PFSK-1 (cell line): ENCODE measurements at regions not wholly inside any gene's neighbourhood (a gene's known extent, or its start where the extent isn't known, plus 50 kb on each side); places are given as distances from the start of the nearest gene placed in this dataset.

Experiments
- FOXP2 ChIP-seq: optimal IDR thresholded peaks from 2 replicates; pipeline ENCODE3; 2011; ENCODE audit warnings: borderline replicate concordance, control low read depth, inconsistent platforms; ENCODE audit not compliant: insufficient read depth; ENCODE audit errors: extremely low read length, extremely low read depth
- POLR2AphosphoS5 ChIP-seq: IDR thresholded peaks from 2 replicates; pipeline ENCODE4 v1.6.1; 2012; ENCODE audit warnings: low read depth, mild to moderate bottlenecking, control low read depth, low read length, moderate library complexity
- REST ChIP-seq, 2 experiments: IDR thresholded peaks; 2 replicates each; pipeline versions ENCODE4 v1.6.1 to v1.8.0; 2011 to 2012; ENCODE audit warnings: low read depth in 2 of 2, low read length in 2 of 2, control low read depth in 1 of 2, inconsistent platforms in 1 of 2, mild to moderate bottlenecking in 1 of 2, moderate library complexity in 1 of 2; ENCODE audit not compliant: insufficient read depth in 1 of 2
- SIN3A ChIP-seq: IDR thresholded peaks from 2 replicates; pipeline ENCODE4 v1.6.1; 2012; ENCODE audit warnings: mild to moderate bottlenecking, low read length, moderate library complexity, borderline replicate concordance; ENCODE audit not compliant: insufficient read depth
- TAF1 ChIP-seq: IDR thresholded peaks from 2 replicates; pipeline ENCODE4 v1.6.1; 2012; ENCODE audit warnings: low read length, control low read depth, borderline replicate concordance; ENCODE audit not compliant: insufficient read depth

DNA sequence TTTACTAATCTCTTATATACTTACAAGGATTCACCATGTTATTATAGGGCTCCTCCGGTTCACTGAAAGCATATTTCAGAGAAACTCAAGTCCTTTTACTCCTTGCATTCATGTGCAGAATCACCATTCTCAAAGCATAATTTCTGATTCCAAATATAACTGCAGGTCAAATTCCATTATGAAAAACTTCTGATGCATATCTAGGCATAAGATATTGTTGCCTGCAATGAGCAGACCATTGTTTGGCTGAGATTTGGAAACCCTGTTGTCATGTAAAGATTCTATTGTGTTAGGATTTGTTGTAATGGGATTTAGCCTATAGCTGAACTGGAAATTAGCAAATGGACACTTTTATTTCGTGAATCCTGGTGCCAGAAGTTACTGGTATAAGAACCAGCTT is 69.5 kb upstream of the PRICKLE2 start:
- no peak for TF ChIP-seq SIN3A
- TF ChIP-seq TAF1 = no peak
- TF ChIP-seq FOXP2 = no peak
- TF ChIP-seq REST (IDR thresholded peaks at IDR 0.05; ENCODE audit: insufficient read depth in 1 of 2, low read depth in 2 of 2, low read length in 2 of 2) = no peak
- TF ChIP-seq POLR2AphosphoS5 = no peak

DNA sequence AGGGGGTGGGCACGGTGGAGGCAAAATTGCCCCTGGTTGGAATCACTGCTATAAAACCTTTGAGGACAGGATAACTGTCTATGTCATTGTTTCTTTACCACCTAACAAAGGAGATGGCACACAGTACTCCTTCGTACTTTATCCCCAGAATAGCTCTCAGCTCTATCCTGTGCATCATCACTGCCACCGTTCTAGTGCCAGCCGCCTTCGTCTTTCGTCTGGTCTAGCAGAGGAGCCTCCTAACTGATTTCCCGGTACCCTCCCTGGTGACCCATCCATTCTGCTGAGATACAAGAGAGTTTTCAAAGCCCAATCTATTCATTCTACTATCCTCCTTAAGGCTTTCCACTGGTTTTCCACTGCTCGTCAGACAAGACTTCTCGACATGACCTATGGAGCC is 67.9 kb upstream of the PRICKLE2 start:
- TF ChIP-seq SIN3A (no peak), POLR2AphosphoS5 (no peak), REST (IDR thresholded peaks at IDR 0.05; ENCODE audit: insufficient read depth in 1 of 2, low read depth in 2 of 2, low read length in 2 of 2) (no peak), FOXP2 (no peak), TAF1 (no peak)

DNA sequence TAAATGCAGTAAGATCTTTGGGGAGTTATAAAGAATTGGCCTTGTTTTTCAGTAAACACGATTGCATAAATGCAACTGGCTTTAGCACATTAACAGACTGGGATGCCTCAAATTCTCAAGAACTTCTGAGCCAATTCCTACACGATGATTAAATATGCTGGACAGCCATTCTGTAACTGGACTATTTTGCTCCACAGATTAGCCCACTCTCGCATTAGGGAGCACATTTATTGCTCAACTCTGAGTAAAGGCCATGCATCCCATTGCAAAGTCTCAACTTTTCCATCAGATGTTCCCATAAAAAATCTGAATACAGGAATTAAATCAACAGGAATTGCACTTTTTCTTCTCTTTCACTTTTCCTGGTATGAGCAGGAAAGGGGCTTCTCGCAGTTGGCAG is 66.7 kb upstream of the PRICKLE2 start:
- TF ChIP-seq SIN3A (no peak), FOXP2 (no peak), REST (IDR thresholded peaks at IDR 0.05; ENCODE audit: insufficient read depth in 1 of 2, low read depth in 2 of 2, low read length in 2 of 2) (no peak), TAF1 (no peak), POLR2AphosphoS5 (no peak)

GRCh38 chr3:64291345-64291744 is 66.1 kb upstream of the PRICKLE2 start:
- TF ChIP-seq POLR2AphosphoS5 (no peak), TAF1 (no peak), REST (IDR thresholded peaks at IDR 0.05; ENCODE audit: insufficient read depth in 1 of 2, low read depth in 2 of 2, low read length in 2 of 2) (no peak), SIN3A (no peak), FOXP2 (no peak)

DNA sequence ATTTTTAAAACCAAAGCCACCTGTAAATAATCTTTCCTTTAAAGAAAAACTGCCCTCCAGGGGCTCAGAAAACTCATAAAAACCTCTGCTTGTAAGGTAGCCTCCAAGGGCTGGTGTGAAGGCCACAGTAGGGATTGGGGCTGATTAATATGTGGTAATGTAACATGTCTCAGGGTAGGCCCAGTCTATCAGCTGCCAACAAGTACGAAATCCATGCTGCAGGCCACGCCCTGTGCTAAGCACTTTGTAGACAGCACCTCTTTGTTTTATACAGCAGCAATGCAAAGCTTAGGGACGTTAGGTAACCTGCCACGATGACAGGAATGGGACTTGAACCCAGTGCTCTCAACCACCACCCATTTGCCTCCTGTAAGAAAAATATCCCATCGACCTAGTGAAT is 65.6 kb upstream of the PRICKLE2 start:
- TF ChIP-seq SIN3A (no peak), REST (IDR thresholded peaks at IDR 0.05; ENCODE audit: insufficient read depth in 1 of 2, low read depth in 2 of 2, low read length in 2 of 2) (no peak), TAF1 (no peak), POLR2AphosphoS5 (no peak), FOXP2 (no peak)
